HCT116 (cell line): ENCODE measurements at regions not wholly inside any gene's neighbourhood (a gene's known extent, or its start where the extent isn't known, plus 50 kb on each side); places are given as distances from the start of the nearest gene placed in this dataset.
"Not testable (repeated sequence)": the region's sequence is repeated elsewhere in the genome, so short reads cannot be mapped to it uniquely, and the experiment has no call there.

Experiments used
- ATAC-seq: fragments of 200-7000 bp; cut with Tn5 transposase; 2 replicates; pipeline ENCODE4 v1.9.1; 2020; ENCODE audit warnings: mild to moderate bottlenecking, moderate library complexity
- BruUV-seq: library from RNA; stranded (reverse); fragments of 400-500 nt; replicated peaks from 2 replicates; lab custom pipeline; 2021; lab: Mats Ljungman, UMichigan
- CTCF ChIA-PET: fragments of 300-600 bp; sonication (Branson Sonifier 250); formaldehyde crosslinking; loops from one replicate; lab custom pipeline; 2021; ENCODE audit warnings: antibody characterized with exemption; lab: Charles Lee
- POLR2A ChIA-PET: fragments of 300-600, 350-600 bp; sonication (Branson Sonifier 250); formaldehyde crosslinking; loops from one replicate; lab custom pipeline; 2021; ENCODE audit warnings: antibody characterized with exemption; lab: Charles Lee
- RAD21 ChIA-PET, 2 experiments: fragments of 300-600 bp; sonication (Branson Sonifier 250); formaldehyde crosslinking; loops; one replicate each; lab custom pipeline; 2023; ENCODE audit warnings: low total read pairs in 2 of 2; ENCODE audit not compliant: uncharacterized antibody in 2 of 2, unreplicated experiment in 2 of 2, low non-redundant PET in 1 of 2; lab: Charles Lee
- DNase-seq: peaks from one replicate; pipeline ENCODE4 v3.0.0-alpha.2; 2010; ENCODE audit warnings: low read depth, low spot score
- H2AFZ ChIP-seq: fragments of 200-600 bp; shearing (Covaris generic), sonication (generic); 2 replicates; pipeline ENCODE4 v1.6.1; 2017; ENCODE audit warnings: low read depth, mixed run types, mixed read lengths, antibody characterized with exemption, low read length; ENCODE audit not compliant: poor library complexity, severe bottlenecking
- H3K27ac ChIP-seq: 2 replicates; pipeline ENCODE4 v1.5.1; 2012; ENCODE audit warnings: low read depth, low read length
- H3K27me3 ChIP-seq: fragments of 200-600 bp; sonication (generic); 2 replicates; pipeline ENCODE4 v1.6.1; 2016; ENCODE audit warnings: mixed run types, low read length, mixed read lengths; ENCODE audit not compliant: insufficient read depth
- H3K36me3 ChIP-seq, 2 experiments: fragments of 200-500 bp in 1 of 2; fragments of 200-600 bp in 1 of 2; sonication (Bioruptor generic) in 1 of 2; sonication (generic) in 1 of 2; 2 replicates each; pipeline versions ENCODE4 v1.5.1 to v1.6.1; 2014 to 2016; ENCODE audit warnings: low read length in 2 of 2, inconsistent platforms in 1 of 2, mixed read lengths in 1 of 2, mixed run types in 1 of 2; ENCODE audit not compliant: insufficient read depth in 2 of 2, control insufficient read depth in 1 of 2
- H3K4me1 ChIP-seq, 2 experiments: fragments of 200-600 bp in 1 of 2; sonication (generic) in 1 of 2; 2 replicates each; pipeline versions ENCODE4 v1.5.1 to v1.6.1; 2012 to 2017; ENCODE audit warnings: low read length in 2 of 2, inconsistent platforms in 1 of 2, mild to moderate bottlenecking in 1 of 2, mixed read lengths in 1 of 2, mixed run types in 1 of 2, moderate library complexity in 1 of 2; ENCODE audit not compliant: insufficient read depth in 2 of 2, control insufficient read depth in 1 of 2
- H3K4me2 ChIP-seq: fragments of 200-600 bp; sonication (generic); 2 replicates; pipeline ENCODE4 v1.6.1; 2017; ENCODE audit warnings: mixed run types, low read length, mixed read lengths
- H3K4me3 ChIP-seq, 2 experiments: fragments of 200-600 bp in 1 of 2; sonication (generic) in 1 of 2; replicated peaks in 1 of 2; 2 replicates each; pipeline ENCODE4 v1.5.1; 2011 to 2016; ENCODE audit warnings: low read length in 2 of 2, control low read depth in 1 of 2, low read depth in 1 of 2, mild to moderate bottlenecking in 1 of 2, mixed read lengths in 1 of 2, mixed run types in 1 of 2
- H3K79me2 ChIP-seq: fragments of 200-600 bp; sonication (generic); 2 replicates; pipeline ENCODE4 v1.6.1; 2017; ENCODE audit warnings: mild to moderate bottlenecking, mixed run types, low read length, moderate library complexity, mixed read lengths; ENCODE audit not compliant: insufficient read depth
- H3K9ac ChIP-seq: fragments of 200-600 bp; sonication (generic); 2 replicates; pipeline ENCODE4 v1.6.1; 2016; ENCODE audit warnings: low read length, mixed read lengths
- H3K9me2 ChIP-seq: fragments of 200-600 bp; sonication (generic), shearing (Covaris generic); 2 replicates; pipeline ENCODE4 v1.6.1; 2017; ENCODE audit warnings: mixed run types, mild to moderate bottlenecking, moderate library complexity; ENCODE audit not compliant: insufficient read depth
- H3K9me3 ChIP-seq, 2 experiments: fragments of 200-500 bp in 1 of 2; fragments of 200-600 bp in 1 of 2; sonication (Bioruptor generic) in 1 of 2; sonication (generic) in 1 of 2; 2 replicates each; pipeline ENCODE4 v1.6.1; 2014 to 2017; ENCODE audit warnings: low read length in 2 of 2, mixed read lengths in 2 of 2, inconsistent platforms in 1 of 2, low read depth in 1 of 2, mild to moderate bottlenecking in 1 of 2, mixed run types in 1 of 2, moderate library complexity in 1 of 2; ENCODE audit not compliant: control insufficient read depth in 1 of 2, insufficient read depth in 1 of 2
- H4K20me1 ChIP-seq: fragments of 200-600 bp; sonication (generic), shearing (Covaris generic); 2 replicates; pipeline ENCODE4 v1.6.1; 2017; ENCODE audit warnings: mixed run types, mild to moderate bottlenecking, moderate library complexity; ENCODE audit not compliant: insufficient read depth
- CTCF ChIP-seq, 3 experiments: fragments of 200-600 bp in 1 of 3; sonication (generic) in 1 of 3; IDR thresholded peaks in 2 of 3; conservative IDR thresholded peaks in 1 of 3; 2 replicates each; pipeline ENCODE4 v1.5.1; 2012 to 2017; ENCODE audit warnings: low read depth in 2 of 3, low read length in 2 of 3, antibody characterized with exemption in 1 of 3, borderline replicate concordance in 1 of 3, control low read depth in 1 of 3, mild to moderate bottlenecking in 1 of 3, mixed read lengths in 1 of 3, mixed run types in 1 of 3, moderate library complexity in 1 of 3; ENCODE audit not compliant: insufficient read depth in 1 of 3
- EZH2 ChIP-seq: fragments of 200-600 bp; sonication (generic); IDR thresholded peaks from 2 replicates; pipeline ENCODE4 v1.6.1; 2017; ENCODE audit warnings: antibody characterized with exemption, mixed run types
- EZH2phosphoT487 ChIP-seq: fragments of 200-600 bp; IDR thresholded peaks from 2 replicates; pipeline ENCODE4 v1.6.1; 2018; ENCODE audit warnings: antibody characterized with exemption, borderline replicate concordance
- POLR2A ChIP-seq: IDR thresholded peaks from 2 replicates; pipeline ENCODE4 v1.7.0; 2011; ENCODE audit warnings: borderline replicate concordance; ENCODE audit not compliant: insufficient read depth, insufficient read length; ENCODE audit errors: extremely low read depth
- SIN3A ChIP-seq: IDR thresholded peaks from 2 replicates; pipeline ENCODE4 v1.6.1; 2012; ENCODE audit warnings: low read depth
- SP1 ChIP-seq: IDR thresholded peaks from 2 replicates; pipeline ENCODE4 v1.6.1; 2012; ENCODE audit warnings: low read depth
- SRF ChIP-seq: IDR thresholded peaks from 2 replicates; pipeline ENCODE4 v1.6.1; 2012; ENCODE audit warnings: low read depth
- TCF7L2 ChIP-seq: IDR thresholded peaks from 2 replicates; pipeline ENCODE4 v1.7.0; 2011; ENCODE audit warnings: borderline replicate concordance, inconsistent platforms; ENCODE audit not compliant: insufficient read depth, insufficient read length; ENCODE audit errors: extremely low read depth
- intact Hi-C: fragments of 100-400 bp; cut with micrococcal nuclease; formaldehyde crosslinking; loops from 2 replicates; pipeline ENCODE4 v1.10.0; 2022

- no peak for TF ChIP-seq SRF
- no peak for TF ChIP-seq EZH2
- TF ChIP-seq CTCF (IDR thresholded peaks at IDR 0.05 in 2 of 3, conservative IDR thresholded peaks at IDR 0.05 in 1 of 3; ENCODE audit: borderline replicate concordance in 1 of 3, insufficient read depth in 1 of 3, low read depth in 2 of 3, low read length in 2 of 3), result no peak
- TF ChIP-seq EZH2phosphoT487, result no peak
- TF ChIP-seq SP1, result no peak
- no peak for TF ChIP-seq TCF7L2
- TF ChIP-seq POLR2A, result no peak
- TF ChIP-seq SIN3A, result no peak
- TF ChIP-seq, all 23 proteins: peak for 0
Measured at GRCh38 chr2:53028225-53028624, 739.4 kb upstream of the CHAC2 start (continued).

GRCh38 chr2:53022248-53022647 is 745.4 kb upstream of the CHAC2 start:
- H3K27ac ChIP-seq, CTCF ChIA-PET, H3K9ac ChIP-seq, H3K4me3 ChIP-seq, H3K27me3 ChIP-seq, POLR2A ChIA-PET, RAD21 ChIA-PET, H2AFZ ChIP-seq, H4K20me1 ChIP-seq, H3K4me2 ChIP-seq, DNase-seq, H3K9me3 ChIP-seq, H3K36me3 ChIP-seq, ATAC-seq, intact Hi-C loops, H3K9me2 ChIP-seq, H3K4me1 ChIP-seq, BruUV-seq, H3K79me2 ChIP-seq: not testable (repeated sequence)
